ENCODE measurements at regions not wholly inside any gene's neighbourhood (a gene's known extent, or its start where the extent isn't known, plus 50 kb on each side); places are given as distances from the start of the nearest gene placed in this dataset.

DNA sequence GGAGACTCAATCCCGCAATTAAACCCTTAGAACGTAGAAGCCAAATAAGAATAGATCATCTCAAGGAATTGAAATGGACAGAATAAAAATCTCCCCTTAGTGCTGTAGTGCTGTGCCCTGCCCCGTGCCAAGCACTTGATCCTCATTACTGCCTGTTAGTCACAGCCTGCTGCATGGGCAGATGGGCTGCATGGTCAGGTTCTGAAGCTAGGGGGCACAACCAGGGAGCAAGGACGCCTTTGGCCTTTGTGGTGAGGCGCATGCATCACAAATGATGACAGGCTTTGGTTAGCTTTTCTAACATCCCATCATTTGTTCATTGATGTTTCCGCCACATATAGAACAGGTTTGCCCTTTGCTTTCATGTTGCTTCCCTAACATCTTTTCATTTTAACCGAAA lies 336.3 kb upstream of the ADAMTS9 start:
- TF ChIP-seq POLR2A (IDR thresholded peaks at IDR 0.05): no peak
- no peak for TF ChIP-seq EP300 (IDR thresholded peaks at IDR 0.05)
- no peak for TF ChIP-seq CTCF (IDR thresholded peaks at IDR 0.05)
- 94 to 98% (median 95%) methylated on average over 7 of the region's 7 CpGs for WGBS, 3 donors
- DNase-seq: no peak
- H3K4me1 ChIP-seq (ENCODE audit: insufficient read depth): peaks cover 3% of the 10 kb centered on the region
- H3K27me3 ChIP-seq: no peaks in the 10 kb centered on the region
- intact Hi-C loops (cut with DNase I): no loop called here
- no peak overlapping the region for H3K27ac ChIP-seq
- H3K4me3 ChIP-seq: no peak overlapping the region
- no peaks in the 10 kb centered on the region for H3K36me3 ChIP-seq
- no peaks in the 10 kb centered on the region for H3K9me3 ChIP-seq

GRCh38 chr3:65020281-65021160 lies 332.7 kb upstream of the ADAMTS9 start:
- TF ChIP-seq CTCF (IDR thresholded peaks at IDR 0.05): no peak
- DNase-seq: peak in 1 of 5 donors; percentile 20
- H3K9me3 ChIP-seq: no peaks in the 10 kb centered on the region
- peak overlapping the region in 1 of 2 donors; percentile 40 for H3K27ac ChIP-seq
- WGBS, 3 donors: 11 to 23% (median 17%) methylated on average over 5 of the region's 5 CpGs
- no peaks in the 10 kb centered on the region for H3K36me3 ChIP-seq
- H3K4me1 ChIP-seq (ENCODE audit: insufficient read depth): peaks cover 3% of the 10 kb centered on the region
- intact Hi-C loops (cut with DNase I): no loop called here
- no peaks in the 10 kb centered on the region for H3K27me3 ChIP-seq
- no peak overlapping the region for H3K4me3 ChIP-seq

GRCh38 chr3:65019443-65020055 lies 331.7 kb upstream of the ADAMTS9 start:
- no peaks in the 10 kb centered on the region for H3K9me3 ChIP-seq
- H3K4me3 ChIP-seq: no peak overlapping the region
- no peak for DNase-seq
- H3K36me3 ChIP-seq: no peaks in the 10 kb centered on the region
- no peaks in the 10 kb centered on the region for H3K27me3 ChIP-seq
- intact Hi-C loops (cut with DNase I): loop anchor here in 1 of 4 donors (10.0 kb wide), 1 partner anchor 485 kb away; no protein-coding TSS in a partner anchor
- H3K4me1 ChIP-seq (ENCODE audit: insufficient read depth): peaks cover 5% of the 10 kb centered on the region
- peak overlapping the region in 1 of 2 donors; percentile 40 for H3K27ac ChIP-seq
- TF ChIP-seq CTCF (IDR thresholded peaks at IDR 0.05) (no peak), EP300 (IDR thresholded peaks at IDR 0.05) (no peak)
- WGBS, 3 donors: 15 to 19% (median 18%) methylated on average over 9 of the region's 9 CpGs

GRCh38 chr3:65018801-65019200 lies 331.0 kb upstream of the ADAMTS9 start:
- Histone ChIP-seq H3K4me3 (no peak overlapping the region), H3K27me3 (no peaks in the 10 kb centered on the region), H3K36me3 (no peaks in the 10 kb centered on the region), H3K4me1 (ENCODE audit: insufficient read depth) (peaks cover 5% of the 10 kb centered on the region), H3K27ac (peak overlapping the region in 1 of 2 donors; percentile 32), H3K9me3 (no peaks in the 10 kb centered on the region)
- DNase-seq: no peak
- TF ChIP-seq EP300 (IDR thresholded peaks at IDR 0.05): no peak
- no peak for TF ChIP-seq CTCF (IDR thresholded peaks at IDR 0.05)
- no peak for TF ChIP-seq POLR2A (IDR thresholded peaks at IDR 0.05)
- intact Hi-C loops (cut with DNase I): loop anchor here in 1 of 4 donors (10.0 kb wide), 1 partner anchor 484 kb away; no protein-coding TSS in a partner anchor

Measured in ovary (tissue), 7 donors.